Amniotic epithelial cell (primary cell): ENCODE measurements at regions not wholly inside any gene's neighbourhood (a gene's known extent, or its start where the extent isn't known, plus 50 kb on each side); places are given as distances from the start of the nearest gene placed in this dataset.

Experiments used
- DNase-seq: peaks from one replicate; pipeline ENCODE4 v3.0.0-alpha.2; 2010; ENCODE audit warnings: low read depth

DNA sequence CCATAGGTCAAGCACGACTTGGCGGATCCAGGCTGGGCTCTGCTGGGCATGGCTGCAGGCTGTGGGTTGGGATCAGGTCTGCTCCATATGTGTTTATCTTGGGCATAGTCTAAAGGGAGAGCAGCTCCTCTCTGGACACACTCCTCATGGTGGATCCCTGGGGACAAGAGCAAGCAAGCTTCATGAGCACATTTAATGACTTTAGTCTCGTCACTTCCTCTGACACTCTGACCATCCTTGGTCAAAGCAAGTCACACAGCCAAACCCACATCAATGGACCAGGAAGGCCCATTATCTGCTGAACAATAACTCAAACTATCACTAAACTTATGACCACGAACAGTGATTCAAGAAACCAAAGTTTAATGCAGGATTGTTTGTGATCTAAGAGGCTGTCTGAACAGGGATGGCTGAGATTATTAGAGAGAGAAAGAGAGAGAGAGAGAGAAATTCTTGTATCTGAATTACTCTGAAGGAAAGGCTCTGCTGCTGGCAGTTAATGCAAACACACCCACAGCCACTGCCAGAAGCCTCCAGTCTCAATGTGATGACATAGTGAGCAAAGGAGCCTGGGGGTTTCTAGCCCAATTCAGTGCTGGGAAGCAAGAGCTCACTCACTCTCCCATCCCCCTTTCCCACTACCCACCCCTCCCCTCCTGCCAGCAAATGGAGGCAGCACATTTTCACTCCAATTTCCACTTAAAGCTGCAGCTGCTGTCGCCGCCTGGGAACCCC is 490.2 kb upstream of the SULF2 start:
- no peak for DNase-seq

- no peak for DNase-seq
Observed at GRCh38 chr20:48273843-48274242, 488.6 kb upstream of the SULF2 start.

DNA sequence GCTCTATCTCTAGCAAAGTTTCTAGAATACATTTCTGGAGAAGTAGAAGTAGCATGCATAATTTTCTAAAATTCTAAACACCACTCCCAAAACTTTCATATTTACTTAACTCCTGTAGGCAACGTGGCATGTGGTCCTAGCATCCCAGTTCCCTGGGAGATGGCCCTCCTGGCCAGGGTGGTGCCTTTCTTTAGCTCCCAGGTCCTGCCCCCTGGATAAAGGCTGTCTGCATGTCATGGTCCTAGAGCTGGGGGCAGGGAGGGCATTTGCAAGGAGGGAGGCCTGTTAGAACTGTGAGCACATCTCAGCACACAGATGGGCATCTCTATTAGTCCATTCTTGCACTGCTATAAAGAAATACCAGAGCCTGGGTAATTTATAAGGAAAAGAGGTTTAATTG is 485.6 kb upstream of the SULF2 start:
- DNase-seq, result no peak

DNA sequence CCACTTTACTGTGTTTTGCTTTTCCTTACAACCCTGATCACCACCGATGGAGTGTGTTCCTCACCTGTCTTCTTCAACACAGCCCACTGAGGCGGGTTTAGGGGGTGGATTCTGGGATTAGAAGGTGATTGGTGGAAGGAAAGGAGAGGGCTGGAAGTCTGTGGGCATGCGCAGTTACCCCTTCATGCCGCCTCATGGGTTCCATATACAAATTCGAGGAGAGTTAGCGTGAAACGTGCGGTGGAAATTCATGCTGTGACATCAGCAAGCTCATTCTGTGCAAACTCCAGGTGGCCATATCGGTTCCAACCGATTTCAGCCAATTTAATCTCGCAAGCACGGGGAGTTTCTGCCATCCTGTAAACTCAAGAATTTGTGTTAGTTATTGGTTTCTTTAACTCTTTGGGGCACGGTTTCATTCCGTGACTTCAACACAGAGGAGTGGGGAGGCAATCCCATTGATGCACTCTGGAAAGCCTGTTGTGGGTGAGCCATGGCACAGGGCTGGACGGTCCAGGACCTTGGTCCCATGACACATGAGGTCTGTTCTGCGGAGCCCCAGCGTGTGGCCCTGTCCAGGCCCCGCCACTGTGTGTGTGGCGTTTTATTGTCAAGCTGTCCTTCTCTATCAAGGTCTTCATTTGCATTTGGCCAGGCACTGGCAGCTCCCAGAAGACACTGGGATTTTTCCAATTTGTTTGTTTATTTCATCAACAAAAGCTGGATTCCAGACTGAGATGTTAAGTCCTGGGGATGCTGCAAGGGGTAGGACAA is 482.8 kb upstream of the SULF2 start:
- DNase-seq, result no peak

GRCh38 chr20:48266571-48266970 is 481.3 kb upstream of the SULF2 start:
- DNase-seq, result no peak

DNA sequence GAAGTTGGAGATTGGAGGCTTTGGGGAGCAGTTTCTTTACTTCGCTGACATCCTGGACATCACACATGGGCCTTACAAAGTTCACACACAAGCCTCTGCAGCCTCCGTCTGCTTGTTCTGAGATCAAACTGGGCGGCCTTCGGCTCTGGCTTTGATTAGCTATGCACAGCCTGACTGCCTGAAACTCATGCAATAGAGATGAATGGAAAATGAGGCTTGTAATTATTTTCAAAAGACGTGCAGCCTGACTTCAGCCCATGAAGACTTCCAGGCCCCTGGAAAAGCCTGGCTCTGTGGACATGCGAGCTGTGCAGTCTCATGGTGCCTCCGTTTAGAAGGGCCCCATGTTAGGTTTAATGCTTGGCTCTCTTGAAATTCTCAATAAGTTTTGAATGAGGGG is 480.5 kb upstream of the SULF2 start:
- DNase-seq, result no peak

DNA sequence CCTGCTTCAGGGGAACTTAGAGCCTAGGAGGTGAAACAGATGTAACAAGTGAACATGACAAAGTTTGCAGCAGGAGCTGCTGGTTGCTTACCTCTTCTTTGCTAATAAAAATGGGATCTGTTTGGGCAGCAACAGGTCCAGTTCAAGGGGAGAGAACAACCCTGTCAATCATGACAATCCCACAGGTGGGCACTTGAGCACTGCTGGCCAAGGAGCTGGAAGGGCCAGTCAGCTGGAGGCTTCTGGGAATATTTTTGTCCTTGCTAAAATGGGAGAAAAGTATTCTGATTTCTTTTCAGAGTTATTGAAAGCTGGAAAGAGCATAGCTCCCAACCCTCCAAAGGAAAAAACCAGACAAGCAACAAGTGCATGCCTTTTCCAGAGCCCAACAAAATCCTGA is 477.7 kb upstream of the SULF2 start:
- no peak for DNase-seq

GRCh38 chr20:48262466-48262865 is 477.2 kb upstream of the SULF2 start:
- DNase-seq, result no peak

- no peak for DNase-seq
Observed at GRCh38 chr20:48261398-48261910, 476.2 kb upstream of the SULF2 start.

- no peak for DNase-seq
Observed at GRCh38 chr20:48260129-48260756, 475.0 kb upstream of the SULF2 start.

DNA sequence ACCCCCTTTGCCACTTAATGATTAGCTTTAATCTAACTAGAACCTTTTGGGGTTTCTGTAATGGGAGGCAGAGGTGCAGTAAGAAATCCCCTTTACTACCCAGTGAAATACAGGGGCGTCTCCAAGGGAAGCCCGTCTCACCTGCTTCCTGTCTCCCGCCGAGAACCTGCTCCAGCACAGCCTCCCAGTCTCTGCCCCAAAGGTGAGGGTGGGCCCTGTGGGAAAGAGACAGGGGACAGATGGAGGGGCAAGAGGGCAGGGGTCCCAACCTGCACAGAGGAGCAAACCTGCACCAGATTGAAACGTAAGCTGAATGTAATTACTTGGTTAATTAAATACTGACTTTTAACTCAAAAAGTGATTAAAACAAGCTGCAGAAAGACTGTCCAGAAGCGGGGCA is 474.2 kb upstream of the SULF2 start:
- no peak for DNase-seq

DNA sequence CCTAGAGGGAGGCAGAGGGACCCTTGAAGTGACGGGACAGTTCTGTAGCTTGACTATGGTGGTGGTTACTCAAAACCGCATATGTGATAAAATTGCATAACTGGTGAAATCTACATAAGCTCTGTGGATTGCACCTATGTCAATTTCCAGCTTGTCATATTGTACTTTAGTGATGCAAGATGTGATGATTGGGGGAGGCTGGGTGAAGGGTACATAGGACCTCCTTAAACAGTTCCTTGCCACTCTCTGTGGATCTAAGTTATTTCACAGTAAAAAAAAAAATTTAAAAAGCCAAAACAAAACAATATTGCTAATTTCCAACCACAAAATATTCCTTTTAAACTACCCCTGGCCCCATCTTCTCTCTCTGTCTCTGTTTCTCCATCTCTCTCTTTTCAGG is 472.6 kb upstream of the SULF2 start:
- DNase-seq, result no peak

DNA sequence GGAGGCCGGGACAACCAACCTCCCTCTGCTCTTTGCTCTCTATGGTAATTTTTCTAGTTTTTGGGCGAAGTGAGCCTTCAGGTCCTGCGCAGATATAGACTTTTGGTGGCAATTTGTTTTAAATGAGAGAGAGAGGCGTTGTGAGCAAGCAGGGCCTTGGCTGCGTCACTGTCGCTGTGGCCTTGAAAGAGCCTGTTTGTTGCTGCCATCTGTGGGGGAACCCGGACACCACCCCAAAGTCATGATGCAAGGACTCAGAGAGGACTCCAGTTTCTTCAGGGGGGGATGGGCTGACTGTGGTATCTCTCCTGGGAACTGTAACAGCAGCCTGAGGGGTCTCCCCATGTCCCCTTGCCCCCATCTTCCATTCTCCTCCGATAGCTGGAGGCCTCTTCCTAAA is 462.7 kb upstream of the SULF2 start:
- DNase-seq, result no peak

DNA sequence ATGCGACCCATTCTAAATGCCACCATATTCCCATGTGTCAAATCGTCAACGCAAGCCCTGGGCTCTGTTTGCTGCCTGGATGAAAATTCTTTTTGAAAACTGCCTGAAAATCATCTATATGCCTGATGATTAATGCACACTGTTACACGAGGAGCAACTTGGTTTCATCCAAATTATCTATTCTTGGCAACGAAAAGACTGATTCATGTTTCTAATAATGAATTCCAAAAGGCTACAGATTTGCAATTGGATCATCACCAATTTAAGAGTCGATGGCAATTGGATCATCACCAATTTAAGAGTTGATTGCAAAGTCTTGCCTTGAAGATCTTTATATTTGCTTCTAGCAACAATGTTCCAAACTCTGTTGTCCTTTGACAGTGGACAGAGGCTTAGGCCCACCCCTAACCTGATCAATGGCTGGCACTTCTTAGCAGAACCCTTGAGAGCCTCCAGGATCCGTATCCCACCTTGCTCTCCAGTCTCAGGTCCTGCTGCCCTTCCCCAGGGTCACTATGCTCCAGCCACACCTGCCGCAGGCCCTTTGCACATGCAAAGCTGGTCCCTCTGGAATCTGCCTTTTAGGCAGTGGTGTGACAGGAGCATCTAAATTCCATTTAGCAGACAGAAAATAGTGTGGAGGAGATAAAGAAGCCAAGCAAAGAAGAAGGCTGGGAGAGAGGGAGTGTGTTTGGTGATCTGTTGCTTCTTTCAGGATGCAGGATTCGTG is 460.9 kb upstream of the SULF2 start:
- DNase-seq, result no peak

DNA sequence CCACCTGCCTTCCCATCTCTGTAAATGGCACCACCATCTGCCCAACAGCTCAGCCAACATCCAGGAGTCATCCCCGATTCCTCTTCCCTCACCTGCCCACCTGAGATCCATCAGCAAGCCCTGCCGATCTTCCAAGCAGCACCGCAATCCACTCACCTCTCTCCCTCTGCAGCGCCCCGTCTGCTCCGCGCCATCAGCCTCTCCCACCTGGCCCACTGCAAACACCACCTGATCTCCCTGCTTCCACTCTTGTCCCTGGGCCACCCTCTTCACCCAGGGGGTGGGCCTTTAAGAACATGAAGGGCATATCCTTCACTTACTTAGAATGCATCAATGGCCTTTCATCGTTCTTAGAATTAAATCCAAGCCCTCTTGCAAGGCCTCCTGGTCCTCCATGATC is 457.3 kb upstream of the SULF2 start:
- DNase-seq, result no peak

DNA sequence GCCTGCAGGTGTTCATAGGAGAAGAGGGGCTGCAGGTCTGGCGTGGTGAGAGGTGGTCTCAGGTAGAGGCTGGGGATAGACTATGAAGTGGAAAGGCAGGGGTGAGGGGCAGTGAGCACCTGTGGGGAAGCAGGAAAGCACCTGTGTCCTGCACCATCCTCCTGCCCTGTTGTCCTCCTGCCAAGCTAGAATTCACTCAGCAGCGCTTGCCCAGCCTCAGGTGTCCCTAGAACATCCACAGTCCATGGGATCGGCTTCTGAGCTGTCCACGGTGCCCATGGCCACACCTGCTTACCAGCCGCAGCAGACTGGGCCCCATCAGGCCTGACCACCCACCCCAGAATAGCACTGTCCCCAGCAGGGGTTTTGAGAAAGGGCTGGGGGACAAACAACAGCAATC is 456.2 kb upstream of the SULF2 start:
- DNase-seq, result no peak

DNA sequence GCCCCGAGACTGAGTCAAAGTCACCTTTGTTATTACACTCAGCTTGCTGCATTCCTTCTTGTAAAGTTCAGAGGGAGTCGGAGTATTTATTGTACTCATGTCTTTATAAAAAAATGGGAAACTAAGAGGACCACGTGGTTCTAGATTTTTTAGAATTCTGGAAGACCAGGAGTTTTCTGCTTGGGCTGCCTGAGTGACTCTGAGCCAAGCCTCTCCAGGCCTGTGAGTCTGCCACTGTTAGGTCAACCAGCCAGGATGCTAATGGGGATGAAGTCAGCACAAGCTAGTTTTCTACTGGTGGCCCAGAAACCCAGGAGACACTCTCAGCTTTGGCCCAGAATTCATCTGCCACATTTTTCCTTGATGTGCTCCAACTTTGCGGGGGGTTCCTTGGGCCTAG is 453.5 kb upstream of the SULF2 start:
- no peak for DNase-seq

- no peak for DNase-seq
Observed at GRCh38 chr20:48238326-48238725, 453.0 kb upstream of the SULF2 start.

GRCh38 chr20:48236000-48236970 is 451.0 kb upstream of the SULF2 start:
- DNase-seq, result no peak

- no peak for DNase-seq
Observed at GRCh38 chr20:48234951-48235350, 449.7 kb upstream of the SULF2 start.

GRCh38 chr20:48231253-48231930 is 446.1 kb upstream of the SULF2 start:
- DNase-seq, result no peak
